Activated CD4-positive, alpha-beta T cell treated with anti-CD3 and anti-CD28 coated beads, Interleukin-2, amount 50 U/mL, for 48 hours (primary cell): ENCODE measurements at regions not wholly inside any gene's neighbourhood (a gene's known extent, or its start where the extent isn't known, plus 50 kb on each side); places are given as distances from the start of the nearest gene placed in this dataset.
"Not testable (repeated sequence)": the region's sequence is repeated elsewhere in the genome, so short reads cannot be mapped to it uniquely, and the experiment has no call there.

Experiments used
- DNase-seq, 2 experiments: peaks; one replicate each; pipeline ENCODE4 v3.0.0-alpha.2; 2020

DNA sequence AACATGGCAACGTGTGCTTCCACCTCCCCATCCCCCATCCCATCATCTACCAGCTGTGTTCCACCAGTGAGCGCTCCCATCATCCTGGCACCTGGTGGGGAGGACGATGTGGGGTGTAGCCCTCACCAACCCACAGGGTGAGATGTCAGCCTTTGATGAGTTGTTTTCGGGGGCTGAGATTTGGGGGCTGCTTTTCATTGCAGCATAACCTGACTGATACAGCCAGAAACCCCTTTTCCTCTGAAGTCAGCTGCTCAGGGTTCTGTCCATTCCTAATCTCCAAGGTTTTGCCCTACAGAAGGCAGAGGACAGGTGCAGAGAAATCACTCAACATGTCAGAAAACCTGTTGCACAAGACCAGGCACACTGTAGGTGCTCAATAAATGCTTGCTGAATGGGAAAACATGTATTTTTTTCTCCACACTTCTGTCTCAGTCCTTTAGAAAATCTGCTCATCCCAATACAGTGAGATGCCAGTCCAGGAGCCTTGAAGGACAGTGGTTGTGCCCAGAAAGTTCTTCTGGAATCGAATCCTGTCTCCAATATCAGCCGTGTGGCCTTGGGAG lies 239.8 kb downstream of the RBM19 start:
- no peak for DNase-seq

DNA sequence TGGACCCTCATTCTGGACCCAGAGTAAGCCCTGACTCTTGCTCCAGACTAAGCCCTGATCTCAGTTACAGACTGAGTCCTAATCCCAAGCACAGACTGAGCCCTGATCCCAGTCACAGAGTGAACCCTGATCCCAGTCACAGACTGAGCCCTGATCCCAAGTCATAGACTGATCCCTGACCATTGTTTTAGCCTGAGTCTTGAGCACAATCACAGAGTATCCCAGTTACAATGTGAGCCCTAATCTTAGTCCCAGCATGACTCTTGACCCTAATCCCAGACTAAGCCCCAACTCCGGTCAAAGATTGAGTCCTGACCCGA lies 240.6 kb downstream of the RBM19 start:
- no peak for DNase-seq

DNA sequence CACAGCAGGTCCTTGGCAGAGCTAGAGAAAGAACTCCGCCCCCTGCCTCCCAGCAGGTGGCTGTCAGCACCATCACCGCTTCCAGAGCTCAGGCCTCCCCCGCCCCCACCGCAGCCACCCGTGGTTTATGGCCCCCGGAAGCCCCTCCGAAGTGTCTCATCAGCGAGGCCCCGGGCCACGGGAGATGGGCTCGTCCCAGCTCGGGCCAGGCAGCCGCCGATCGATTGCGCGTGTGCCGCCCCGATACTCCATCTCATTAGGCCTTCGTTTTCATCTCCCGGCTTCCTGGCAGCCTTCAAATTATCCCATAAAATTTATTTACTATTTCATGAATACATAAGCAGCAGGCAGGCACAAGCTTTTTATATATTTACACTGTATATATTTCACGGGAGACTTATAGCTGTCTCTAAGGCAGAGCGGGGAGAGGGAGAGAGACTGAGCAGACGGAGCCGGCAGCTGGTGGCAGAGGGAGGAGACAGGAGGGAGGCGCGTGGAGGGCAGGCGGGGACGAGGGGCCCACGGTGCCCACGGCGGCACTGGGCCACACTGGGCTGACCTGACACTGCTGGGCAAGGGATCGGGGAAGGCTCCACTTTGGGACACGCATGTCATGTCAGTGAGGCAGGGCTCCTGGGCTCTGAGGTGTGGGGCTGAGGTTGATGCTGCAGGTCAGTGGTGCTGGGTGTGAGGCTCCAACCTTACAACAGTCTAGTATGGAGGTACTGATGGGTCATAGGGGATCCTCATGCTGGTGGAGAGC lies 241.2 kb downstream of the RBM19 start:
- no peak for DNase-seq

DNA sequence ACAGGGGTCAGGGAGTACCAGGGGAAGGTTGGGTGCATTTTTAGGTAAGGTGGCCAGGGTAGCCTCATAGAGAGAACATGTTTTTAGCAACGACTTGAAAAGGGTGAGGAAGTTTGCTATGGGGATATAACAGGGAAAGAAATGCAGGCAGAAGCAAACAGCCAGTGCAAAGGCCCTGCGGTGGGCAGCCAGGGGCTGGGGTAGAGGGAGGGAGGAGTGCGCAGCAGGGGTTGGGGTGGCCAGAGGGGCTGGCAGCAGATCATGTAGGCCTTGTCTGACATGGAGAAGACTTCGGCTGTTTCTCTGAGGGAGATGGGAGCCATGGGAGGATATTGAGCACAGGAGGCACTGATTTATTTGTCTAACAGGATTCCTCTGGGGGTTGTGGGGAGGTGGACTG lies 242.5 kb downstream of the RBM19 start:
- no peak for DNase-seq

DNA sequence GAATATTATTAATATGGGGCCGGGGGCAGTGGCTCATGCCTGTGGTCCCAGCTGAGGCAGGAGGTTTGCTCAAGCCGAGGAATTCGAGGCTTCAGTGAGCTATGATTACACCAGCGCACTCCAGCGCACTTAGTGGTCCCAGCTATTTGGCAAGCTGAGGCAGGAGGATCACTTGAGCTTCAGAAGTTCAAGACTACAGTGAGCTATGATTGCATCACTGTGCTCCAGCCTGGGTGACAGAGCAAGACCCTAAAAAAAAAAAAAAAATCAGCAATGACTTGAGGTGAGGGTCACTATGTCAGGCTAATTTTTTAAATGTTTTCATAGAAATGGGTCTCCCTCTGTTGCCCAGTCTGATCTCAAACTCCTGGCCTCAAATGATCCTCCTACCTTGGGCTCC lies 243.4 kb downstream of the RBM19 start:
- no peak for DNase-seq

DNA sequence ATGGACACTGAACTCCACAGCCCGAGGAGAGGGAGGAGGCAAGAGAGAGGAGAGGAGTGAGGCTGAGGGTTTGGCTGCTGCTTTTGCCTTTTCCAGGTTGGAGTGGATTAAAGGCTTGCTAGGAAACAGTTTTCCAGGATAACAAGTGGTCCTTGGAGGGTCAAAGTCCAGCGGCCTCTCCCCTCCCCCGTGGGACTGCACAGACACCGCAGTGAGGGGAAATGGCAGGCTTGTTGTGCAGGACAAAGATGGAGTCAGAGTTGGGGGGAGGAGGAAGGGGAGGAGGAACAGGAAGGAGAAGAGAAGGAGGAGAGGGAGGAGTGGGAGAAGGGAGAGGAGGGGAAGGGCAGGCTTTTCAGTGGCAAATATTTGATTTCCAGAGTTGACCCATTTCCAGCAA lies 245.5 kb downstream of the RBM19 start:
- no peak for DNase-seq

DNA sequence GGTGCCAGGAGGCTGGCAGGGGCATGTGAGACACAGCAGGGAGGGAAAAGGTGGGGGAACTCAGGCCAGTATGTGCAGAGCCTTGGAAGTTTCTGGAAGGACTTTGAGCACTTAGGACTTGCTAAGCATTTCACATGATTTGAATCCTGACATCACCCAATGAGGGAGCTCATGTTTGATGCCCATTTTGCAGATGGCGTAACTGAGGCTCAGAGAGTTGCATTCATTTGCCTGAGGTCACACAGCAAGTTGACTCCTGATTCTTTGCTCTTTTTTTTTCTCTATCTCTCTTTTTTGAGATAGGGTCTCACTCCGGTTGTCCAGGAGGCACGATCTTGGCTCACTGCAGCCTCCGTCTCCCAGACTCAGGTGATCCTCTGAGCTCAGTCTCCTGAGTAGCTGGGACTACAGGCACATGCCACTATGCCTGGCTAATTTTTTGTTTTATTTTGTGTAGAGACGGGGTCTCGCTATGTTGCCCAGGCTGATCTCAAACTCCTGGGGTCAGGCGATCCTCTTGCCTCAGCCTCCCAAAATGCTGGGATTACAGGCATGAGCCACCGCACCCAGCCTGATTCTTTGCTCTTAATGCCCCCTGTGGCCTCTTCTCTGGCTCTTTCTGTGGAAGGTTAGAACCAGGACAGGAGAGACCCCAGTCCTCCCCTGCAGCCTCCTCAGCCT lies 246.1 kb downstream of the RBM19 start:
- no peak for DNase-seq

DNA sequence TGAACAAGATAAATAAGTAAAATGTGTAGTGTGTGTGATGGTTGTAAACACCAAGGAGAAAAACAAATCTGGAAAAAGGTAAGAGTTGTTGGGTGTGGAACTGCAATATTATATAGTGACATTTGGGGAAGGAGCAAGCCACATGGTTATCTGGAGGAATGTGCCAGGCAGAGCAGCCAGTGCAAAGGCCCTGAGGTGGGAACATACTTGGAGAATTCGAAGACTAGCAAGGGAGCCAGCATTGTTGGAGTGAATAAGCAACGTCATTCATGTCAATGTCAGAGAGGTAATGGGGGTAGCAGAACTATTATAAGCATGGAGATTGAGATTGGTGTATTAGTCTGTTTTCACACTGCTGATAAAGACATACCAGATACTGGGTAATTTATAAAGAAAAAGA lies 241.5 kb upstream of the LHX5 start:
- DNase-seq = no peak

DNA sequence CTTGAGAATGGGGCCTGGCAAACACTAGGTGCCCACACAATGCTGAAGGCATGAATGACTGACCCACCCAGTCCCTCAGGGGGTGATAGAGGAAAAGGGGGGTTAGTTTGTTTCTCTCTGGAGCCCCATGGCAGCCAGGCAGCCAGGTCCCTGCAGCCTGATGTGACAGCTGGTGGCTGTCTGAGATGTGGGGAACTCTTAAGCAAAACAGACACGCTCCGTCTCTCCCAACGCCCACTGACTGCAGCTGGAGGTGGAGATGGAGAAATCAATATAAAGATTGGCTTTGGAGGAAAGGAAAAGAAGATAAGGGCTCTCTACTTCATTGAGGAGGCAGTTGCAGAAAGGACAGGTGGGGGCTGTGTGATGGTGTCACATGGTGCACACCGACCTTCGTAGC lies 240.8 kb upstream of the LHX5 start:
- DNase-seq = no peak

DNA sequence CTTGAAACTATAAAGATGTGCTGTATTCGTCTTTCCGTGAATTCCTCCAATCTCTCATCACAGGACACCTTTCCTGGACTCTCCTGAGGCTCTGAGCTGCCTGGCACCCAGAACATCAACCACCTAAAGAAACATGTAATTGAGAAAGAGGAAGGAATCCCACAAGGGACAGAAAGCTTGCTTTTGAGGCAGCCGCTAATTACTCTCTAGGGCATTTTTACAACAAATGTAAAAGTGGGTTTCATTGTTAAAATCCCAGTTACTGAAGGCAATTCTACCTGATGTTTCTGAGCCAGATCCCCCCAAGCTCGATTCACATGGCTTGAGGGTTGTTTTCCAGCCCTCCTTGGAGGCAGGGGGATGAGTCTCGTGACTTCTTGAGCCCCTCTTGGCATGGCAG lies 238.5 kb upstream of the LHX5 start:
- DNase-seq = no peak

DNA sequence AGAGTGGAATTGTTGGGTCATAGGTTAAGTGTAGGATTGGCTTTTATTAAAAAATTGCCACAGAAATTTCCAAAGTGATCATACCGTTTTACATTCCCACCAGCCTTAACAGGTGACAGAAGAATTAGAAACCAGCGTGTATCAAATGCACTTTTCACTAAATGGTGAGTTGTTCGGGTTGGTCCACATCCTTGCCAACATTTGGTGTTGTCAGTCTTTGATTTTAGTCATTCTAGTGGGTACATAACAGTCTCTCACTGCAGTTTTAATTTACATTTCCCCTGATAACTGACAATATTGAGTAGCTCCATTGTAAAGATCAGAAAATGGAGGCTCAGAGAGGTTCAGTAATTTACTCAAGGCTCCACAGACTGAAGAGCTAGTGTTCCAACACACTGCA lies 237.8 kb upstream of the LHX5 start:
- no peak for DNase-seq

DNA sequence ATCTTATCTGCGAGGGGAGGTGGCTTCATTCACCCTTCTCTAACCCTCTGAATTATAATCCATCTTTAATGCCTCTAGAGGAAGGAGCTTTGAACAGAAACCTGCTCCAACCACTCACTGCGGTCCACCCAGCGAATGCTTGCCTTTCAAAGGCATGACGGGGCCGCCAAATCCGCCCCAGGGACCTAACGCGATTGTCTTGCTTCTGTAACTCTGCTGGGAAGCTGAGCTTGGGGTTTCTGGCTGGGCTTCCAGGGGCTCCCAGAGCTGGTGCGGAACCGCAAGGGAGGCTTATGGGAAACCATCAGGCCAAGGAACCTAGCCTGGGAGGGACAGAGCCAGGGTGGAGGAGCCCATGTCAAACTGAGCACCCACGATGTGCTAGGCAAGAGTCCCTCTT lies 231.2 kb upstream of the LHX5 start:
- no peak for DNase-seq

DNA sequence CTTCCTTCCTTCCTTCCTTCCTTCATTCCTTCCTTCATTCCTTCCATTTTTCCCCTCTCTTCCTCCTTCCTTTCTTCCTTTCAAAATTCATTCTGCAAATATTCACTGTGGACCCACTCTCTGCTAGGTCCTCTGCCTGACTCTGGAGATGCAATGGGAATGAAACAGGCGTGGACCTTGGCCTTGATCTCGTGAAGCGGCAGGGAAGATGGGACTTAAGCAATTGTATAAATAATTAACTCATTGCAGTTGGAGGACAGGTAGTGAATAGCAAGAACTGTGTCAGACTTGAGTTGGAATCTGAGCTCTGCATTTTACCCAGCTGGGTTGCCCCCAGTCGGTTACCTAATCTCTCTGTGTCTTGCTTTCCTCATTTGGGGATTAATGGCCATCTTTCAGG lies 230.6 kb upstream of the LHX5 start:
- DNase-seq = no peak

DNA sequence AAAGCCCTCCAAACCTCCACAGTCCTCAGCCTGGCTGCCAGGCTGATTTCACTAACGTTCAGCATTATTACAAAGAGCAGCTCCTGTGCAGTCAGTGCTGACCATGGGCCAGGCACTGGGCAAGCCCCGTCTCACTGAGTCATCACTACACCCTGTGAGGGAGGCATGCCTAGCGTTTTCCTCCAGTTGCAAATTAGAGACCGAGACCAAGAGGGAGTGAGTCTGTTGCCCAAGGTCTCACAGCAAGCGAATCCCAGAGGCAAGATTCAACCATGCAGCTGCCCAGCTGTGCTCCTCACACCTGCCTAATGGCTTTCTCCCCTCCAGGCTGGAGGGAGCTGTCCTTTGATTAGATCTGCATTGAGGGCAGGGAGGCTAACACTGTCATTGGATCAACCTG lies 229.3 kb upstream of the LHX5 start:
- no peak for DNase-seq

DNA sequence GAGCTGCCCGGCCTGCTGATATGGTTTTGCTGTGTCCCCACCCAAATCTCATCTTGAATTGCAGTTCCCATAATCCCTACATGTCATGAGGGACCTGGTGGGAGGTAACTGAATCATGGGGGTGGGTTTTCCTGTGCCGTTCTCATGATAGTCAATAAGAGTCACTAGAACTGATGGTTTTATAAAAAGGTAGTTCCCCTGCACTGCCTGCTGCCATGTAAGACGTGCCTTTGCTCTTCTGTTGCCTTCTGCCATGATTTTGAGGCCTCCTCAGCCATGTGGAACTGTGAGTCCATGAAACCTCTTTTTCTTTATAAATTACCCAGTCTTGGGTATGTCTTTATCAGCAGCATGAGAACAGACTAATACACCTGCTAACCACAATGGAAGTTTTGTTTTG lies 228.3 kb upstream of the LHX5 start:
- DNase-seq = not testable (repeated sequence)

DNA sequence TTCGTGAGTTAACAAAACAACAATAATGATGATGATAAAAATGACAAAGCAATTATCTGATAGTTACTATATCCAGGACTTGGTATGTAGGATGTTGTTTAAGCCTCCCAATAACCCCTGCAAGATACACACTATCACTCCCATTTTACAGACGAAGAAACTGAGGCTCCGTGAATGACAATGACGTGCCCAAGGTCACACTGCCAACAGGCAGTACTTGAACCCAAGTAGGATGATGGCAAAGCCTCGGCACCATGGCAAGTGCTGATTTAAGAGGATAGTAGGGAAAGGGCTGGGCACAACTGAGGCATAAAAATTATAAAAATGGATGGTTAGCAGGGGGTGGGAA lies 226.8 kb upstream of the LHX5 start:
- no peak for DNase-seq

DNA sequence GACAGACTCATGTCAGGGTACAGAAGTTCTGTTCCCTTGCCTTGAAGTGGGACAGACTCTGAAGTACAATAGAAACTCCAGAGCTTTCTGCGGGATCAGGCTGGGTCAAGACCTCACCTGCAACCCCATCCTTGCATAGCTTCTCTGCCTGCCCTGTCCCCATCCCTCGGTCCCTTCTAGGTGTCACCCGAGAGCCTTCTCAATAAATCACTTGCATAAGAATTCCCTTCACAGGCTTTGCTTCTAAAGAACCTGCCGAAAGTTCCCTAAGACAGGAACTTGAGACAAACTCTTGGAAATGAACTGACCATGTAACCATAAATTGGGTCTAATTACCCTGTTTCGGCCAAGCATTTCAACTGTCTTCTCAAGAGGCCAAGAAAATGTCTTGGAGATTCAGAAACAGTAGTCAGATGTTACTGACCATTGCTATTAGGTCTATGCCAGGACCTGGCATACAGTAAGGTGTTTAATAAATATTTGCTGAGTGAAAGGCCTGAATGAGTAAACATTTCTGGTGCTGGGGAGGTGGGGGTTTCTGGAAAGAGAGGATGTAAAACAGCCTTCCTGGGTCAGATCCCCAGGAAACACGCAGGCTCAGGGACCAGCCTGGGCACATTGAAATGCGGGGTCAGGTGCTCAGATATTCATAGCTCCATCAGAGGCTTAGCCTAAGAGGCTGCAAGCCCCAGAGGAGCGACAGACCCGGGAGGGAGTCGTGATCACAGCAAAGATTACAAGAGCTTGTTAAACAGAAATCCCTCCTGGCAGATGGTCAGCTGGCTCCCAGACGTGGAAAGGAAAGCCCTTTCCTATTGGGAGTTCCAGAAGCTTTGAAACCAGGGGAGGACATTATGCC lies 226.2 kb upstream of the LHX5 start:
- no peak for DNase-seq

DNA sequence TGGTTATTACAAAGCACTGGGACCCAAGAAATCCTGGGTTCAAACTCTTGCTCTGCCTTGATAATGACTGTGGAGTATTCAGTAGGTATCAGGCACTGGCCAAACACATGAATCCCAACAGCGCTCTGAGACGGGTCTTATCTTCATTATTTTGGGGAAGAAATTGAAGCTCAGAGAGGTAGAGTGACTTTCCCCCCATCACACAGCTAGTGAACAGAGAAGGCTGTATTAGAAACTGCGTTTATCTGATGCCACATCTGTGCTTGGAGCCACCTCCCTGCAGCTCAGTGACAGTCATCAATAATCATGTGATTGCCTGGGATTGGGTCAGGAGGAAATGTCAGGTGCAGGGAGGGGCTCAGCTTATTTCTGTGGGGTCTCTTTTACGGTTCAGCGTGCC lies 225.4 kb upstream of the LHX5 start:
- DNase-seq = no peak

DNA sequence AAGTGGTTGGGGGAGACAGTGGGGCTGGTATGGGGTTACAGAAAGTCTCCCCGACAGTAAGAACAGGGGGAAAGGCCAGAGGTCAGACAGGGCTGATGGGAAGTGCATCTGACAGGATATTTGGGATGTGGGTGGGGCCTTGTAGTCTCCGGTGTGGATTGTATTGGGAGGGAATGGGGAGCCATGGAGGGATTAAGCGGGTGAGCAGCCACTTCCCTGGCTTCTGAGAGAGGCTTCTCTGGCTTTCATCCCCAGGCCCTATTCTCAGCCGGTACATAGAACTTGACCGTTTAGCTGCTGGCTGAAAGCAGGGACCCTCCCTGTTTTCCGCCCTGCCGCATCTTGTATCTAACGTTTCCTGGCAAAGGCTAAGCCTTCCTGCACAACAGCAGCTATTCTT lies 222.0 kb upstream of the LHX5 start:
- DNase-seq = no peak

DNA sequence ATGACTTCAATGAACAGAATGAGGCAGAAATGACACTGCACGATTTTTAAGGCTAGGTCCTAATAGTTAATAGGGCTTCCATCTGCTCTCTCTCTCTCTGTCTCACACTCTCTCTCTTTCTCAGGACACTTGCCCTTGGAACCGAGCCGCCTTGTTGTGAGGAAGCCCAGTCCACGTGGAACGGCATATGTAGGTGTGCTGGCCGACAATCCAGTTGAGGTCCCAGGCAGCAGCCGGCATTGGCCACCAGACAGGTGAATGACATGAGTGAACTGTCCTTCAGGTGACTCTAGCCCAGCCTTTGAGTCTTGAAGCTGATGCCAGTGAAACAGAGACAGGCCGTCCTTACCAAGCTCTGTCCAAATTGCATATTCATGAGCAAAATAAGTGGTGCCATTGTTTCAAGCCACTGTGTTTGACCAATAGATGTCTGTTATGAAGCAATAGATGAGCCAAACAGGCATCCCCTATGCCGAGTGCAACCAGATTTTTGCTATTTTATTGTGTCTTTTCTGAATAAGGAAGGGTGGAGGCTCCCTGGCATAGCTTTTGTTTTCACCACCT lies 217.5 kb upstream of the LHX5 start:
- no peak for DNase-seq

DNA sequence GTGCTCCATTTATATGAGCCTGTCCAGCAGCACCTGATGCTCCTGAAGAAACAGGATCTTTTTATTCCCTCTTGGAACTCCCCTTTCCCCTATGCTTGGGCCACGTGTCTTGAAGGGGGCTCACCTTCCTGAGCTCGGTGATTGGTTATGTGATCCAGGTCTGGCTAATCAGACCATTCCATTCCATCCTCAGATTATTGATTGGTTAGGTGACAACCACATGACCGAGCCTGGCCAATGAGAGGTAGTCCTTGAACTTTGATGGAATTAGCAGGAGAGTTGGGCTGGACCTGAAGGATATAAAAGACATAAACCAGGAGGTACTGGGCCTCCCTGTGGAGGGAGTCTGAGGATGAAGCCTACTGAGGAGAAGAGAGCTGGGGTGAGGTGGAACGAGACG lies 216.6 kb upstream of the LHX5 start:
- no peak for DNase-seq

DNA sequence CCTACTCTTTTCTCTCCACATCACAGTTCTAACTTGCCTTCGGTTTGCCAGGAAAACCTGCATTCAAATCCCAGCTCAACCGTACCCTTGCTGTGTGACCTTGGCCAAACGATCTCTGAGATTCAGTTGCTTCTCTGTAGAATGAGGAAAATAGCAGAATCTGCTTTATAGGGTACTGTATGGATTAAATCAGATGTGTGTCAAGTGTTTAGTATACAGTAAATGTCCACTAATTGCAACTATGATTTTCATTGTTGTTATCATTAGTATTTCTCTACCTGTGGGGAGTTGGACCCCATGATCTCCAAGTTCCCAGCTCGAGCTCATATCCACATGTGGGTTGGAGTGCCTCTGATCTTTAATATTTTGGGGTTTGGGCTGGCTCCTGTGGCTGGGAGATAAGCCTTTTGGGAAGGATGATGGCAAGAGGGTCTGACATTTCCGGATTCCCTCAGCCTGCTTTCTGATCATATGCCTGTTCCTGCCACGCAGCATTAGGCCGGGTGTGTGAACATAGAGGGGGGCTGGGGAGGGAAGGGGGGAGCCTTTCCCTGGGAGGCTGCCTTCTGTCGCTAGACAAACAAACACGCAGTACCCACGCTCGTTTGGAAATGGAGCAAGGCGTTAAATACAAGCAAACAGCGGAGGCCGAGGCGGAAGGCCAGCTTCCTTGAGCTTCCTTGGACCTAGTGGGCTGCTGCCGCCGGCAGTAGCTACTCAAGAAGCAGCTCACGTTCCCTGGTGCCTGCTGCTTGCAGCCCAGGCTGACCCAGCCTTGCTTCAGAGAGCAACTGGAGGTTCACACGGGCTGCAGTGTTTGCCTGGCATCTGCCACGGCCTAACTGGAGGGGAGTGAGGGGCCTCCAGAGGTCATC lies 213.5 kb upstream of the LHX5 start:
- DNase-seq = no peak
